ENCODE measurements at regions not wholly inside any gene's neighbourhood (a gene's known extent, or its start where the extent isn't known, plus 50 kb on each side); places are given as distances from the start of the nearest gene placed in this dataset.

DNA sequence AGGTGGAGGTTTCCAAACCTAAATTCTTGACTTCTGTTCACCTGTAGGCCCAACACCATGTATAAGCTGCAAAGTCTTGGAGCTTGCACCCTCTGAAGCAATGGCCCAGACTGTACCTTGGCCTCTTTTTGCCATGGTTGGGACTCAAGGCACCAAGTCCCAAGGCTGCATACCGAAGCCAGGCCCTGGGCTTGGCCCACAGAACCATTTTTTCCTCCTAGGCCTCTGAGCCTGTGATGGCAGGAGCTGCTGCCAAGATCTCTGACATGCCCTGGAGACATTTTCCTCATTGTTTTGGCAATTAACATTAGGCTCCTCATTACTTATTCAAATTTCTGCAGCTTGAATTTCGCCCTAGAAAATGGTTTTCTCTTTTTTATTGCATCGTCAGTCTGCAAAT is 297.9 kb downstream of the OXSM start:
- Histone ChIP-seq H3K27ac (no peak overlapping the region), H3K27me3 (no peaks in the 10 kb centered on the region), H3K4me1 (peaks cover 0 to 30% (median 18%) of the 10 kb centered on the region in 4 donors), H3K4me3 (no peak overlapping the region), H3K36me3 (no peaks in the 10 kb centered on the region), H3K9me3 (peaks cover 9 to 23% (median 10%) of the 10 kb centered on the region in 4 donors)
- TF ChIP-seq EP300 (IDR thresholded peaks at IDR 0.05) = no peak
- no peak for TF ChIP-seq POLR2A (IDR thresholded peaks at IDR 0.05)
- TF ChIP-seq POLR2AphosphoS5 (IDR thresholded peaks at IDR 0.05) = no peak
- TF ChIP-seq, protein P1, sequence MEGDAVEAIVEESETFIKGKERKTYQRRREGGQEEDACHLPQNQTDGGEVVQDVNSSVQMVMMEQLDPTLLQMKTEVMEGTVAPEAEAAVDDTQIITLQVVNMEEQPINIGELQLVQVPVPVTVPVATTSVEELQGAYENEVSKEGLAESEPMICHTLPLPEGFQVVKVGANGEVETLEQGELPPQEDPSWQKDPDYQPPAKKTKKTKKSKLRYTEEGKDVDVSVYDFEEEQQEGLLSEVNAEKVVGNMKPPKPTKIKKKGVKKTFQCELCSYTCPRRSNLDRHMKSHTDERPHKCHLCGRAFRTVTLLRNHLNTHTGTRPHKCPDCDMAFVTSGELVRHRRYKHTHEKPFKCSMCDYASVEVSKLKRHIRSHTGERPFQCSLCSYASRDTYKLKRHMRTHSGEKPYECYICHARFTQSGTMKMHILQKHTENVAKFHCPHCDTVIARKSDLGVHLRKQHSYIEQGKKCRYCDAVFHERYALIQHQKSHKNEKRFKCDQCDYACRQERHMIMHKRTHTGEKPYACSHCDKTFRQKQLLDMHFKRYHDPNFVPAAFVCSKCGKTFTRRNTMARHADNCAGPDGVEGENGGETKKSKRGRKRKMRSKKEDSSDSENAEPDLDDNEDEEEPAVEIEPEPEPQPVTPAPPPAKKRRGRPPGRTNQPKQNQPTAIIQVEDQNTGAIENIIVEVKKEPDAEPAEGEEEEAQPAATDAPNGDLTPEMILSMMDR (IDR thresholded peaks at IDR 0.05) = no peak
- no peak for DNase-seq
- 66 to 82% (median 76%) methylated on average over 3 of the region's 3 CpGs for WGBS, 5 donors
- intact Hi-C loops (cut with DNase I; ENCODE audit: low total_unique reads) = no loop called here

DNA sequence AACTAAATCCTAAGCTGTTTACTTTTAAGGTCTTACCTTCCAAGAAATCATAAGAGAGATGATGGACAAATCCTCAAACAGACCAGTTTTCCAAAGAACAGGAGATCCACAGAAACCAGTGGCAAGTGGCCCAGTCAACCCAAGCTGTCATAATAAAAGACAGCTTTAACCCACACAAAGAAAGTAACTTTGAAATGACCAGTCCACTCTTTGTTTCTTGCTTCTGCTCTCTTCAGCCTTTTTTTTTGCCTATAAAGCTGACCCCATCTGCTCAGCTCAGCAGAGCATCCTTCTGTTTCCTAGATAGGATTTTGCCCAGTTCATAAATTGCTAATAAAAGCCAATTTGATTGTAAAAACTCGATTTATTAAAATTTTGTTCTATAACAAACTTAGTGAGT is 299.4 kb downstream of the OXSM start:
- H3K27me3 ChIP-seq = no peaks in the 10 kb centered on the region
- TF ChIP-seq, protein P1 (IDR thresholded peaks at IDR 0.05) = no peak
- no peak for TF ChIP-seq POLR2AphosphoS5 (IDR thresholded peaks at IDR 0.05)
- TF ChIP-seq EP300 (IDR thresholded peaks at IDR 0.05) = no peak
- no peak for TF ChIP-seq POLR2A (IDR thresholded peaks at IDR 0.05)
- 41 to 54% (median 46%) methylated on average over 1 of the region's 1 CpG for WGBS, 5 donors

DNA sequence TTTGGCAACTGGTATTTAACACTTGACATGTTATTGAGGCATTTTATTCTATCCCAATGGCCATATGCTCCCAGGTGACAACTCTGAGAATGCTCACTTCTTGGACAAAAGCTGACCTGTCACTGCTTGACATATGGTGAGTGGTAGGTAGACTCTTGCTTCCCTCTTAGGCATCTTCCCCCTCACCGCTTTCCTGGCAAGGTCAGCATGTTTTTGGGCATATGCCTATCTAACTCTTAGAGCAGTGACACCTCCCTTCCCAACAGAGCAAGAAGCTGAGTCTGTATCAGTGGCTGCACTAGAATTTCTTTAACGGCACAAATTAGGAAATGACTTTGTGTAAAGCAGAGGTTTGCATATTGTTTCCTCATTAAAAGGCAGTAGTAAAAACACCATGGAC is 300.7 kb downstream of the OXSM start:
- no peaks in the 10 kb centered on the region for H3K36me3 ChIP-seq
- no peaks in the 10 kb centered on the region for H3K27me3 ChIP-seq
- intact Hi-C loops (cut with DNase I; ENCODE audit: low total_unique reads) = no loop called here
- no peak overlapping the region for H3K27ac ChIP-seq
- peaks cover 0 to 11% (median 8%) of the 10 kb centered on the region in 4 donors for H3K4me1 ChIP-seq
- TF ChIP-seq EP300 (IDR thresholded peaks at IDR 0.05) (no peak), POLR2A (IDR thresholded peaks at IDR 0.05) (no peak), POLR2AphosphoS5 (IDR thresholded peaks at IDR 0.05) (no peak)
- TF ChIP-seq, protein P1 (IDR thresholded peaks at IDR 0.05) = no peak
- DNase-seq = no peak
- H3K4me3 ChIP-seq = no peak overlapping the region
- H3K9me3 ChIP-seq = peaks cover 9 to 27% (median 10%) of the 10 kb centered on the region in 4 donors
- WGBS, 5 donors = 78 to 93% (median 88%) methylated on average over 2 of the region's 2 CpGs

More for the DNA sequence above, 299.4 kb downstream of the OXSM start:
- DNase-seq = no peak
- intact Hi-C loops (cut with DNase I; ENCODE audit: low total_unique reads) = no loop called here
- Histone ChIP-seq H3K27ac (no peak overlapping the region), H3K36me3 (no peaks in the 10 kb centered on the region), H3K4me3 (no peak overlapping the region), H3K9me3 (peaks cover 9 to 23% (median 10%) of the 10 kb centered on the region in 4 donors), H3K4me1 (peaks cover 0 to 21% (median 14%) of the 10 kb centered on the region in 4 donors)

DNA sequence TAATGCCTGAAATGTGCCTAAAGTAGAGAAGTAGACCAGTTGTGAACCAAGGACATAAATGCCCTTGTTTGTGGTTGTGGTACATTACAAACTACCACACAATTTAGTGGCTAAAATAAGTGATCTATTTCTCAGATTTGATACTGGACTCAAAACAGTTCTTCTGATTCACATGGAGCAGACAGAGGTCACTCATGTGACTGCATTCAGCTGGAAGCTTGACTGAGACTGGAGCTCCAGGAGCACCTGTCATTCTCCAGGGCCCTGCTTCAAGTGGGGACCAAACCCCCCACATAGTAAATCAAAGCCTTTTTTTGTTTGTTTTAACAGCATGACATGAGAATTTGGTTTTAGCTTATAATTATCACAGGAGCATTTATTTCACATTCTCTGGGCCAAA is 301.2 kb downstream of the OXSM start:
- TF ChIP-seq, protein P1 (IDR thresholded peaks at IDR 0.05) = no peak
- TF ChIP-seq POLR2A (IDR thresholded peaks at IDR 0.05) (no peak), EP300 (IDR thresholded peaks at IDR 0.05) (no peak), POLR2AphosphoS5 (IDR thresholded peaks at IDR 0.05) (no peak)
- Histone ChIP-seq H3K27me3 (no peaks in the 10 kb centered on the region), H3K9me3 (peaks cover 9 to 33% (median 12%) of the 10 kb centered on the region in 4 donors), H3K36me3 (no peaks in the 10 kb centered on the region), H3K4me1 (peaks cover 0 to 11% (median 8%) of the 10 kb centered on the region in 4 donors), H3K4me3 (no peak overlapping the region), H3K27ac (peak overlapping the region in 2 of 5 donors; percentile 25 to 52)
- intact Hi-C loops (cut with DNase I; ENCODE audit: low total_unique reads) = no loop called here
- no peak for DNase-seq

Data from stomach (tissue), 8 donors.